ENCODE measurements at regions not wholly inside any gene's neighbourhood (a gene's known extent, or its start where the extent isn't known, plus 50 kb on each side); places are given as distances from the start of the nearest gene placed in this dataset.
"Not testable (repeated sequence)": the region's sequence is repeated elsewhere in the genome, so short reads cannot be mapped to it uniquely, and the experiment has no call there.

GRCh38 chr1:5603353-5604104 lies 388.7 kb downstream of the NPHP4 start:
- H3K27ac ChIP-seq (ENCODE audit: low read depth in 1 of 2, low read length in 2 of 2) = no peak overlapping the region
- TF ChIP-seq FOXA1 (IDR thresholded peaks at IDR 0.05) (no peak), CTCF (IDR thresholded peaks at IDR 0.05; ENCODE audit: low read depth, low read length, missing input control) (no peak), HNF4A (conservative IDR thresholded peaks at IDR 0.05) (no peak), FOXA2 (IDR thresholded peaks at IDR 0.05) (no peak), YY1 (IDR thresholded peaks at IDR 0.05) (no peak), RXRA (IDR thresholded peaks at IDR 0.05) (no peak), JUND (IDR thresholded peaks at IDR 0.05) (no peak), GABPA (IDR thresholded peaks at IDR 0.05 in 1 of 2, conservative IDR thresholded peaks at IDR 0.05 in 1 of 2) (no peak), HNF4G (IDR thresholded peaks at IDR 0.05) (no peak), RAD21 (IDR thresholded peaks at IDR 0.05) (no peak), ZBTB33 (IDR thresholded peaks at IDR 0.05) (no peak), SP1 (IDR thresholded peaks at IDR 0.05) (no peak)
- no peaks in the 10 kb centered on the region for H3K36me3 ChIP-seq (ENCODE audit: control insufficient read depth in 4 of 4, insufficient read depth in 3 of 4, low read depth in 1 of 4, low read length in 3 of 4)
- 72% methylated on average over 3 of the region's 3 CpGs for WGBS
- H3K9me3 ChIP-seq (ENCODE audit: control insufficient read depth in 4 of 4, low read length in 3 of 4) = no peaks in the 10 kb centered on the region
- H3K4me3 ChIP-seq (ENCODE audit: low read depth in 1 of 3, low read length in 3 of 3) = no peak overlapping the region
- no peak for DNase-seq (ENCODE audit: low spot score)
- H3K27me3 ChIP-seq (ENCODE audit: control insufficient read depth in 4 of 4, insufficient read depth in 4 of 4, low read length in 3 of 4) = peaks cover 0 to 10% (median under 1%) of the 10 kb centered on the region in 4 donors
- H3K9ac ChIP-seq (ENCODE audit: low read depth in 1 of 2, low read length in 2 of 2) = no peak overlapping the region
- peaks cover 0 to 2% (median under 1%) of the 10 kb centered on the region in 4 donors for H3K4me1 ChIP-seq (ENCODE audit: control insufficient read depth in 4 of 4, insufficient read depth in 4 of 4, low read length in 3 of 4)

GRCh38 chr1:5602718-5603117 lies 389.5 kb downstream of the NPHP4 start:
- H3K9ac ChIP-seq (ENCODE audit: low read depth in 1 of 2, low read length in 2 of 2); H3K4me3 ChIP-seq (ENCODE audit: low read depth in 1 of 3, low read length in 3 of 3); H3K9me3 ChIP-seq (ENCODE audit: control insufficient read depth in 4 of 4, low read length in 3 of 4); H3K36me3 ChIP-seq (ENCODE audit: control insufficient read depth in 4 of 4, insufficient read depth in 3 of 4, low read depth in 1 of 4, low read length in 3 of 4); H3K27me3 ChIP-seq (ENCODE audit: control insufficient read depth in 4 of 4, insufficient read depth in 4 of 4, low read length in 3 of 4); DNase-seq (ENCODE audit: low spot score); H3K4me1 ChIP-seq (ENCODE audit: control insufficient read depth in 4 of 4, insufficient read depth in 4 of 4, low read length in 3 of 4); H3K27ac ChIP-seq (ENCODE audit: low read depth in 1 of 2, low read length in 2 of 2): not testable (repeated sequence)
- 56% methylated on average over 5 of the region's 5 CpGs for WGBS

- peaks cover 0 to 6% (median 2%) of the 10 kb centered on the region in 4 donors for H3K4me1 ChIP-seq (ENCODE audit: control insufficient read depth in 4 of 4, insufficient read depth in 4 of 4, low read length in 3 of 4)
- TF ChIP-seq RAD21 (IDR thresholded peaks at IDR 0.05) = no peak
- no peak for TF ChIP-seq JUND (IDR thresholded peaks at IDR 0.05)
- no peak for TF ChIP-seq EGR1 (IDR thresholded peaks at IDR 0.05; ENCODE audit: low read depth in 2 of 2)
- WGBS = 75% methylated on average over 21 of the region's 21 CpGs
- no peaks in the 10 kb centered on the region for H3K36me3 ChIP-seq (ENCODE audit: control insufficient read depth in 4 of 4, insufficient read depth in 3 of 4, low read depth in 1 of 4, low read length in 3 of 4)
- H3K9me3 ChIP-seq (ENCODE audit: control insufficient read depth in 4 of 4, low read length in 3 of 4) = no peaks in the 10 kb centered on the region
- no peak overlapping the region for H3K27ac ChIP-seq (ENCODE audit: low read depth in 1 of 2, low read length in 2 of 2)
- H3K4me3 ChIP-seq (ENCODE audit: low read depth in 1 of 3, low read length in 3 of 3) = no peak overlapping the region
- H3K9ac ChIP-seq (ENCODE audit: low read depth in 1 of 2, low read length in 2 of 2) = no peak overlapping the region
- no peak for DNase-seq (ENCODE audit: low spot score)
- H3K27me3 ChIP-seq (ENCODE audit: control insufficient read depth in 4 of 4, insufficient read depth in 4 of 4, low read length in 3 of 4) = peaks cover 0 to 10% (median under 1%) of the 10 kb centered on the region in 4 donors
These were observed 390.7 kb downstream of the NPHP4 start for GRCh38 chr1:5601516-5601915.
